ENCODE measurements at regions not wholly inside any gene's neighbourhood (a gene's known extent, or its start where the extent isn't known, plus 50 kb on each side); places are given as distances from the start of the nearest gene placed in this dataset.
"Not testable (repeated sequence)": the region's sequence is repeated elsewhere in the genome, so short reads cannot be mapped to it uniquely, and the experiment has no call there.

- Mint-ChIP-seq H3K27ac (no peak overlapping the region), H3K4me1 (ENCODE audit: low read depth) (peaks cover 21% of the 10 kb centered on the region), H3K36me3 (ENCODE audit: insufficient read depth) (no peaks in the 10 kb centered on the region), H3K27me3 (no peaks in the 10 kb centered on the region), H3K4me3 (ENCODE audit: low read depth) (no peak overlapping the region), H3K9me3 (ENCODE audit: low read depth) (peaks cover 16% of the 10 kb centered on the region)
- DNase-seq (ENCODE audit: low spot score, unreplicated experiment) = no peak
- TF ChIP-seq CTCF (IDR thresholded peaks at IDR 0.05; ENCODE audit: unreplicated experiment) = no peak
Measured at GRCh38 chr14:30410986-30411385, 148.0 kb upstream of the G2E3 start.

- not testable (repeated sequence) for DNase-seq (ENCODE audit: low spot score, unreplicated experiment)
Measured at GRCh38 chr14:30413184-30413583, 145.8 kb upstream of the G2E3 start.

GRCh38 chr14:30417121-30417520 is 141.8 kb upstream of the G2E3 start:
- H3K36me3 Mint-ChIP-seq (ENCODE audit: insufficient read depth) = no peaks in the 10 kb centered on the region
- H3K27me3 Mint-ChIP-seq = no peaks in the 10 kb centered on the region
- no peak for TF ChIP-seq CTCF (IDR thresholded peaks at IDR 0.05; ENCODE audit: unreplicated experiment)
- no peak for DNase-seq (ENCODE audit: low spot score, unreplicated experiment)
- H3K27ac Mint-ChIP-seq = no peak overlapping the region
- peaks cover 20% of the 10 kb centered on the region for H3K4me1 Mint-ChIP-seq (ENCODE audit: low read depth)
- H3K4me3 Mint-ChIP-seq (ENCODE audit: low read depth) = no peak overlapping the region
- peaks cover 6% of the 10 kb centered on the region for H3K9me3 Mint-ChIP-seq (ENCODE audit: low read depth)

More at GRCh38 chr14:30413184-30413583, 145.8 kb upstream of the G2E3 start:
- not testable (repeated sequence) for H3K27me3 Mint-ChIP-seq; H3K27ac Mint-ChIP-seq; H3K36me3 Mint-ChIP-seq (ENCODE audit: insufficient read depth); H3K9me3 Mint-ChIP-seq (ENCODE audit: low read depth); H3K4me3 Mint-ChIP-seq (ENCODE audit: low read depth)
- peaks cover 12% of the 10 kb centered on the region for H3K4me1 Mint-ChIP-seq (ENCODE audit: low read depth)

GRCh38 chr14:30417999-30418398 is 141.0 kb upstream of the G2E3 start:
- H3K27ac Mint-ChIP-seq = no peak overlapping the region
- peaks cover 6% of the 10 kb centered on the region for H3K9me3 Mint-ChIP-seq (ENCODE audit: low read depth)
- H3K36me3 Mint-ChIP-seq (ENCODE audit: insufficient read depth) = no peaks in the 10 kb centered on the region
- no peak for DNase-seq (ENCODE audit: low spot score, unreplicated experiment)
- no peak overlapping the region for H3K4me3 Mint-ChIP-seq (ENCODE audit: low read depth)
- no peak for TF ChIP-seq CTCF (IDR thresholded peaks at IDR 0.05; ENCODE audit: unreplicated experiment)
- H3K4me1 Mint-ChIP-seq (ENCODE audit: low read depth) = peaks cover 20% of the 10 kb centered on the region
- no peaks in the 10 kb centered on the region for H3K27me3 Mint-ChIP-seq

- H3K4me1 Mint-ChIP-seq (ENCODE audit: low read depth) = peaks cover 20% of the 10 kb centered on the region
- no peaks in the 10 kb centered on the region for H3K36me3 Mint-ChIP-seq (ENCODE audit: insufficient read depth)
- TF ChIP-seq CTCF (IDR thresholded peaks at IDR 0.05; ENCODE audit: unreplicated experiment) = no peak
- no peak for DNase-seq (ENCODE audit: low spot score, unreplicated experiment)
- H3K27ac Mint-ChIP-seq = no peak overlapping the region
- H3K9me3 Mint-ChIP-seq (ENCODE audit: low read depth) = peaks cover 6% of the 10 kb centered on the region
- no peak overlapping the region for H3K4me3 Mint-ChIP-seq (ENCODE audit: low read depth)
- no peaks in the 10 kb centered on the region for H3K27me3 Mint-ChIP-seq
Measured at GRCh38 chr14:30419037-30419436, 139.9 kb upstream of the G2E3 start.

GRCh38 chr14:30420515-30420914 is 138.4 kb upstream of the G2E3 start:
- Mint-ChIP-seq H3K4me1 (ENCODE audit: low read depth) (peaks cover 10% of the 10 kb centered on the region), H3K36me3 (ENCODE audit: insufficient read depth) (no peaks in the 10 kb centered on the region), H3K4me3 (ENCODE audit: low read depth) (no peak overlapping the region), H3K27me3 (no peaks in the 10 kb centered on the region), H3K27ac (no peak overlapping the region), H3K9me3 (ENCODE audit: low read depth) (peaks cover 6% of the 10 kb centered on the region)
- no peak for DNase-seq (ENCODE audit: low spot score, unreplicated experiment)
- no peak for TF ChIP-seq CTCF (IDR thresholded peaks at IDR 0.05; ENCODE audit: unreplicated experiment)

Data from progenitor cell of endocrine pancreas (in vitro differentiated cells).